Testis (tissue), 2 donors: ENCODE measurements at regions not wholly inside any gene's neighbourhood (a gene's known extent, or its start where the extent isn't known, plus 50 kb on each side); places are given as distances from the start of the nearest gene placed in this dataset.
"Not testable (repeated sequence)": the region's sequence is repeated elsewhere in the genome, so short reads cannot be mapped to it uniquely, and the experiment has no call there.

Source experiments
- DNase-seq: peaks from one replicate; pipeline ENCODE4 v3.0.0-alpha.2; 2019
- H3K27ac ChIP-seq, 2 donors: fragments of 200-600 bp; sonication (generic); one replicate each; pipeline ENCODE4 v1.5.1; 2019
- H3K27me3 ChIP-seq: fragments of 200-600 bp; sonication (generic); one replicate; pipeline ENCODE4 v1.5.1; 2019
- H3K36me3 ChIP-seq: fragments of 200-600 bp; sonication (generic); one replicate; pipeline ENCODE4 v1.5.1; 2017; ENCODE audit warnings: low read depth; ENCODE audit errors: missing control alignments
- H3K4me1 ChIP-seq: fragments of 200-600 bp; sonication (generic); one replicate; pipeline ENCODE4 v1.5.1; 2019
- H3K4me3 ChIP-seq, 2 donors: fragments of 200-600 bp; sonication (generic); one replicate each; pipeline ENCODE4 v1.5.1; 2017 to 2019
- H3K9me3 ChIP-seq: fragments of 200-600 bp; sonication (generic); one replicate; pipeline ENCODE4 v1.5.1; 2017
- CTCF ChIP-seq, 3 experiments: fragments of 450-650 bp in 2 of 3; fragments of 200-600 bp in 1 of 3; sonication (generic) in 1 of 3; IDR thresholded peaks; one replicate each; pipeline ENCODE4 v1.5.1; 2016 to 2019; ENCODE audit warnings: antibody characterized with exemption in 3 of 3, mild to moderate bottlenecking in 2 of 3, moderate library complexity in 1 of 3
- POLR2A ChIP-seq: fragments of 450-650 bp; IDR thresholded peaks from one replicate; pipeline ENCODE4 v1.6.1; 2017; ENCODE audit warnings: antibody characterized with exemption, mild to moderate bottlenecking, moderate library complexity
- WGBS, 2 donors: methylation state at CpG; one replicate each; pipeline ENCODE4 v1.1.5; 2018; 5-methylcytosine and 5-hydroxymethylcytosine counted together
- intact Hi-C: fragments of 100-400 bp; cut with DNase I; formaldehyde crosslinking; loops from one replicate; pipeline ENCODE4 v1.15.1; 2023; ENCODE audit warnings: low total_unique reads

DNA sequence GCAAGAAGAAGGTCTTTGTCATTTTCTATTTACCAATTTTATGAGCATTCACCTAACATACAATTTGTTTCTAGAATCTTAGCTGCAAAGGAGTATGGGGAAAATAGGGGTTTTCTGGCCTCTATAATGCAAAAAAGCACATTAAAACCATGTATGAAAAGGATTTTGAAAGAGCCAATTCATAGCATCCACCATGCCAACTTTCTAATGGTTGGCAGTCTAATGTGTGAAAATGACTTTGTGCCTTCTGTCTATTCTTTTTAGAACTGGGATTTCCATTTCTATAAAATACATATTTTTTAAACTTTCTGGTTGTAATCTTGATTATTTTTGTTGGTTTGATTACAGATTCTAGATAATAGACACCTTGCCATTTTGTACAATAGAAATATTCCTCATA lies 333.7 kb upstream of the CNTN6 start:
- Histone ChIP-seq H3K4me3 (no peak overlapping the region), H3K27me3 (no peaks in the 10 kb centered on the region), H3K4me1 (no peaks in the 10 kb centered on the region), H3K36me3 (no peaks in the 10 kb centered on the region), H3K9me3 (no peaks in the 10 kb centered on the region), H3K27ac (no peak overlapping the region)
- TF ChIP-seq CTCF (IDR thresholded peaks at IDR 0.05) (no peak), POLR2A (no peak)
- no peak for DNase-seq
- intact Hi-C loops: no loop called here

DNA sequence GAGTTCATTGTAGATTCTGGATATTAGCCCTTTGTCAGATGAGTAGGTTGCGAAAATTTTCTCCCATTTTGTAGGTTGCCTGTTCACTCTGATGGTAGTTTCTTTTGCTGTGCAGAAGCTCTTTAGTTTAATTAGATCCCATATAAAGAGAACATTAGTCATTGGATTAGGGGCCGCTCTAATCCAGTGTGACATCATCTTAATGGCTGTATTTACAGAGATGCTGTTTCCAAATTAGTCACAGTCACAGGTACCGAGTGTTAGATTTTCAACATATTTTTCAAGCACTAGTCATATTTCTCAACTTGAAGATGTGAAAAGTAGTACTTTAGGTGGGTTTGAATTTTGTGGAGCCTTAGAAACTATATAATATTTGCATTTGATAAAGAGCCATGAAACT lies 319.4 kb upstream of the CNTN6 start:
- not testable (repeated sequence) for H3K9me3 ChIP-seq

GRCh38 chr3:775178-775880 lies 317.5 kb upstream of the CNTN6 start:
- H3K9me3 ChIP-seq: no peaks in the 10 kb centered on the region
- WGBS, 2 donors: 94 to 97% methylated on average over 6 of the region's 6 CpGs
- no peak overlapping the region for H3K4me3 ChIP-seq
- intact Hi-C loops: no loop called here
- no peak overlapping the region for H3K27ac ChIP-seq
- no peaks in the 10 kb centered on the region for H3K4me1 ChIP-seq
- no peaks in the 10 kb centered on the region for H3K36me3 ChIP-seq
- DNase-seq: no peak
- H3K27me3 ChIP-seq: no peaks in the 10 kb centered on the region
- TF ChIP-seq CTCF (IDR thresholded peaks at IDR 0.05) (no peak), POLR2A (no peak)

More for the DNA sequence above, 319.4 kb upstream of the CNTN6 start:
- DNase-seq, H3K36me3 ChIP-seq, H3K4me1 ChIP-seq, H3K27ac ChIP-seq, H3K4me3 ChIP-seq, intact Hi-C loops, H3K27me3 ChIP-seq: not testable (repeated sequence)
- WGBS, 2 donors: 93 to 97% methylated on average over 3 of the region's 3 CpGs

- TF ChIP-seq CTCF (IDR thresholded peaks at IDR 0.05) (no peak), POLR2A (no peak)
- intact Hi-C loops: no loop called here
- no peak overlapping the region for H3K27ac ChIP-seq
- no peaks in the 10 kb centered on the region for H3K4me1 ChIP-seq
- no peaks in the 10 kb centered on the region for H3K36me3 ChIP-seq
- 52% methylated on average over 3 of the region's 3 CpGs for WGBS, 2 donors
- H3K9me3 ChIP-seq: no peaks in the 10 kb centered on the region
- no peak for DNase-seq
- H3K27me3 ChIP-seq: no peaks in the 10 kb centered on the region
- no peak overlapping the region for H3K4me3 ChIP-seq
These were observed 312.3 kb upstream of the CNTN6 start for GRCh38 chr3:780505-780904.

GRCh38 chr3:791442-791841 lies 301.4 kb upstream of the CNTN6 start:
- intact Hi-C loops: no loop called here
- Histone ChIP-seq H3K36me3 (no peaks in the 10 kb centered on the region), H3K4me1 (peaks cover 5% of the 10 kb centered on the region), H3K27ac (no peak overlapping the region), H3K9me3 (no peaks in the 10 kb centered on the region), H3K27me3 (no peaks in the 10 kb centered on the region), H3K4me3 (no peak overlapping the region)
- DNase-seq: no peak
- 90 to 93% methylated on average over 5 of the region's 5 CpGs for WGBS, 2 donors
- TF ChIP-seq CTCF (IDR thresholded peaks at IDR 0.05): no peak
- TF ChIP-seq POLR2A: no peak
